ENCODE measurements at regions not wholly inside any gene's neighbourhood (a gene's known extent, or its start where the extent isn't known, plus 50 kb on each side); places are given as distances from the start of the nearest gene placed in this dataset.
"Not testable (repeated sequence)": the region's sequence is repeated elsewhere in the genome, so short reads cannot be mapped to it uniquely, and the experiment has no call there.

DNA sequence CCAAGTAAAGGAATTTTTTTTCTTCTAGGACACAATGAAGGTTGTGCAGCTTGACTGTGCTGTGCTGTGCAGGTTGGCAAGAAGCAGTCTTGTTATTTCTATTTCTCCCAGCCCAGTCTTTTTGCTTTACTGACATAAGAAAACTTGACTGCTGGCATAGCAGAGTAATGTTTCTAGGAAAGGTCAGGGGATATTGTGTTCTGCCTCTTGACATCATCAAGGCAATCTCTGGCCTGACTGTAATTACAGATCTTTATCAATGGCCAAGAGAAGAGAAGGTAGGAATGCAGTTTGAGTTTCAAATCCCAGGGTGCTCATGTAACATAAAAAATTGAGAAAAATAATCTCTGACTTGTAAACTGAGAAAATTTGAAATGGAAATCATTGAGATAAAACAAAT lies 226.3 kb upstream of the ADGRL4 start:
- no peak for DNase-seq
- Histone ChIP-seq H3K27me3 (replicated peaks; ENCODE audit: control insufficient read depth, insufficient read depth, low read length) (no peaks in the 10 kb centered on the region), H3K4me1 (no peaks in the 10 kb centered on the region), H3K4me3 (ENCODE audit: low read depth, low read length) (no peak overlapping the region), H3K36me3 (ENCODE audit: control insufficient read depth, insufficient read depth, low read length) (no peaks in the 10 kb centered on the region), H3K9me3 (no peaks in the 10 kb centered on the region)
- CTCF ChIA-PET, result no interaction called here
- POLR2A ChIA-PET, result no interaction called here
- H3K9me3 Mint-ChIP-seq (ENCODE audit: unreplicated experiment), result no peaks in the 10 kb centered on the region
- no TSS peak for BruUV-seq (replicated peaks)
- H3K4me1 Mint-ChIP-seq (ENCODE audit: low read depth, unreplicated experiment), result no peaks in the 10 kb centered on the region
- TF ChIP-seq, protein P1, sequence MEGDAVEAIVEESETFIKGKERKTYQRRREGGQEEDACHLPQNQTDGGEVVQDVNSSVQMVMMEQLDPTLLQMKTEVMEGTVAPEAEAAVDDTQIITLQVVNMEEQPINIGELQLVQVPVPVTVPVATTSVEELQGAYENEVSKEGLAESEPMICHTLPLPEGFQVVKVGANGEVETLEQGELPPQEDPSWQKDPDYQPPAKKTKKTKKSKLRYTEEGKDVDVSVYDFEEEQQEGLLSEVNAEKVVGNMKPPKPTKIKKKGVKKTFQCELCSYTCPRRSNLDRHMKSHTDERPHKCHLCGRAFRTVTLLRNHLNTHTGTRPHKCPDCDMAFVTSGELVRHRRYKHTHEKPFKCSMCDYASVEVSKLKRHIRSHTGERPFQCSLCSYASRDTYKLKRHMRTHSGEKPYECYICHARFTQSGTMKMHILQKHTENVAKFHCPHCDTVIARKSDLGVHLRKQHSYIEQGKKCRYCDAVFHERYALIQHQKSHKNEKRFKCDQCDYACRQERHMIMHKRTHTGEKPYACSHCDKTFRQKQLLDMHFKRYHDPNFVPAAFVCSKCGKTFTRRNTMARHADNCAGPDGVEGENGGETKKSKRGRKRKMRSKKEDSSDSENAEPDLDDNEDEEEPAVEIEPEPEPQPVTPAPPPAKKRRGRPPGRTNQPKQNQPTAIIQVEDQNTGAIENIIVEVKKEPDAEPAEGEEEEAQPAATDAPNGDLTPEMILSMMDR (IDR thresholded peaks at IDR 0.05; ENCODE audit: insufficient read depth in 1 of 2, low read depth in 1 of 2, low read length in 1 of 2, severe bottlenecking in 1 of 2, unreplicated experiment in 1 of 2), result no peak
- no peaks in the 10 kb centered on the region for H3K27me3 Mint-ChIP-seq (ENCODE audit: insufficient read depth, unreplicated experiment)
- H3K36me3 Mint-ChIP-seq (ENCODE audit: insufficient read depth, unreplicated experiment), result no peaks in the 10 kb centered on the region
- intact Hi-C loops (cut with micrococcal nuclease; ENCODE audit: unreplicated experiment), result no loop called here
- no peak overlapping the region for H3K27ac Mint-ChIP-seq (ENCODE audit: unreplicated experiment)
- H3K4me3 Mint-ChIP-seq (ENCODE audit: unreplicated experiment), result no peak overlapping the region

- H3K4me1 ChIP-seq; DNase-seq; H3K4me1 Mint-ChIP-seq (ENCODE audit: low read depth, unreplicated experiment); H3K27me3 Mint-ChIP-seq (ENCODE audit: insufficient read depth, unreplicated experiment); H3K4me3 ChIP-seq (ENCODE audit: low read depth, low read length); H3K4me3 Mint-ChIP-seq (ENCODE audit: unreplicated experiment); BruUV-seq (replicated peaks); H3K9me3 ChIP-seq; H3K36me3 ChIP-seq (ENCODE audit: control insufficient read depth, insufficient read depth, low read length); H3K27ac Mint-ChIP-seq (ENCODE audit: unreplicated experiment); POLR2A ChIA-PET; H3K36me3 Mint-ChIP-seq (ENCODE audit: insufficient read depth, unreplicated experiment); intact Hi-C loops (cut with micrococcal nuclease; ENCODE audit: unreplicated experiment); H3K9me3 Mint-ChIP-seq (ENCODE audit: unreplicated experiment); CTCF ChIA-PET; H3K27me3 ChIP-seq (replicated peaks; ENCODE audit: control insufficient read depth, insufficient read depth, low read length): not testable (repeated sequence)
Measured at GRCh38 chr1:79230751-79231150, 224.2 kb upstream of the ADGRL4 start.

DNA sequence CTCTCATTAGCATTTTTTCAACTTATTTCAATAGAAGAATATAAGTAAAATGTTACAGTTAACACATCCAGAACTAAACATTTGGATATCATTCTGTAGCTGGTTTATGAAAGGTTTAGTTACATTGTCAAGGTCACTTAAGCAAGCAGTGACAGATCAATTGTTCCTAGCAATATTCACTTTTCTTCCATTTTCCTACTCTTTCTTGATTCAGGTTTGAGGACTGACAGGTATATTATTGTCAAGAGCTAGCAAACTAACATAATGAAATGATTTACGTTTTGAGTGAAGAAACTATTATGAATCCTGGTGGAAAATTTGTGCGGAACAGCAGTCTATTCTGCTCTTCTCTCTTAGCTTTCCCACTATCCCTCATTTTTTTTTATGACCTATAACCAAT lies 220.4 kb upstream of the ADGRL4 start:
- no peaks in the 10 kb centered on the region for H3K4me1 ChIP-seq
- ChIA-PET POLR2A (no interaction called here), CTCF (no interaction called here)
- Mint-ChIP-seq H3K9me3 (ENCODE audit: unreplicated experiment) (no peaks in the 10 kb centered on the region), H3K27ac (ENCODE audit: unreplicated experiment) (no peak overlapping the region), H3K27me3 (ENCODE audit: insufficient read depth, unreplicated experiment) (no peaks in the 10 kb centered on the region), H3K4me3 (ENCODE audit: unreplicated experiment) (no peak overlapping the region), H3K4me1 (ENCODE audit: low read depth, unreplicated experiment) (no peaks in the 10 kb centered on the region), H3K36me3 (ENCODE audit: insufficient read depth, unreplicated experiment) (no peaks in the 10 kb centered on the region)
- H3K9me3 ChIP-seq, result no peaks in the 10 kb centered on the region
- intact Hi-C loops (cut with micrococcal nuclease; ENCODE audit: unreplicated experiment), result no loop called here
- DNase-seq, result no peak
- BruUV-seq (replicated peaks), result no TSS peak
- H3K27me3 ChIP-seq (replicated peaks; ENCODE audit: control insufficient read depth, insufficient read depth, low read length), result no peaks in the 10 kb centered on the region
- TF ChIP-seq, protein P1 (IDR thresholded peaks at IDR 0.05; ENCODE audit: insufficient read depth in 1 of 2, low read depth in 1 of 2, low read length in 1 of 2, severe bottlenecking in 1 of 2, unreplicated experiment in 1 of 2), result no peak
- no peaks in the 10 kb centered on the region for H3K36me3 ChIP-seq (ENCODE audit: control insufficient read depth, insufficient read depth, low read length)
- H3K4me3 ChIP-seq (ENCODE audit: low read depth, low read length), result no peak overlapping the region

- H3K4me1 Mint-ChIP-seq (ENCODE audit: low read depth, unreplicated experiment), result no peaks in the 10 kb centered on the region
- H3K4me1 ChIP-seq, result no peaks in the 10 kb centered on the region
- H3K27ac Mint-ChIP-seq (ENCODE audit: unreplicated experiment), result no peak overlapping the region
- TF ChIP-seq, protein P1 (IDR thresholded peaks at IDR 0.05; ENCODE audit: insufficient read depth in 1 of 2, low read depth in 1 of 2, low read length in 1 of 2, severe bottlenecking in 1 of 2, unreplicated experiment in 1 of 2), result no peak
- no peak overlapping the region for H3K4me3 ChIP-seq (ENCODE audit: low read depth, low read length)
- no peaks in the 10 kb centered on the region for H3K27me3 ChIP-seq (replicated peaks; ENCODE audit: control insufficient read depth, insufficient read depth, low read length)
- H3K4me3 Mint-ChIP-seq (ENCODE audit: unreplicated experiment), result no peak overlapping the region
- no peaks in the 10 kb centered on the region for H3K9me3 Mint-ChIP-seq (ENCODE audit: unreplicated experiment)
- no peak for DNase-seq
- ChIA-PET CTCF (no interaction called here), POLR2A (no interaction called here)
- no peaks in the 10 kb centered on the region for H3K27me3 Mint-ChIP-seq (ENCODE audit: insufficient read depth, unreplicated experiment)
- no peaks in the 10 kb centered on the region for H3K36me3 ChIP-seq (ENCODE audit: control insufficient read depth, insufficient read depth, low read length)
- no TSS peak for BruUV-seq (replicated peaks)
- intact Hi-C loops (cut with micrococcal nuclease; ENCODE audit: unreplicated experiment), result no loop called here
- H3K36me3 Mint-ChIP-seq (ENCODE audit: insufficient read depth, unreplicated experiment), result no peaks in the 10 kb centered on the region
- H3K9me3 ChIP-seq, result no peaks in the 10 kb centered on the region
Measured at GRCh38 chr1:79224537-79224936, 218.0 kb upstream of the ADGRL4 start.

Measured in Caco-2 (cell line).